Osteoblast (primary cell): ENCODE measurements at regions not wholly inside any gene's neighbourhood (a gene's known extent, or its start where the extent isn't known, plus 50 kb on each side); places are given as distances from the start of the nearest gene placed in this dataset.

ENCODE experiments used
- DNase-seq: peaks from one replicate; pipeline ENCODE4 v3.0.0; 2011; ENCODE audit warnings: low spot score, mixed read lengths; ENCODE audit not compliant: insufficient read length; ENCODE audit errors: missing footprints
- H2AFZ ChIP-seq: 2 replicates; pipeline ENCODE4 v1.6.0; 2011; ENCODE audit warnings: mild to moderate bottlenecking, low read length
- H3K27ac ChIP-seq: 2 replicates; pipeline ENCODE4 v1.5.1; 2011; ENCODE audit warnings: mild to moderate bottlenecking, low read depth, low read length, moderate library complexity
- H3K27me3 ChIP-seq: 2 replicates; pipeline ENCODE4 v1.6.0; 2012; ENCODE audit warnings: mild to moderate bottlenecking, control low read depth, inconsistent platforms, low read length, moderate library complexity; ENCODE audit not compliant: insufficient read depth
- H3K36me3 ChIP-seq: 2 replicates; pipeline ENCODE4 v1.5.1; 2011; ENCODE audit warnings: mild to moderate bottlenecking, low read length, control low read depth, moderate library complexity; ENCODE audit not compliant: insufficient read depth
- H3K4me1 ChIP-seq: 2 replicates; pipeline ENCODE4 v1.5.1; 2011; ENCODE audit warnings: mild to moderate bottlenecking, low read length, control low read depth, moderate library complexity; ENCODE audit not compliant: insufficient read depth
- H3K4me2 ChIP-seq: 2 replicates; pipeline ENCODE4 v1.6.0; 2011; ENCODE audit warnings: mild to moderate bottlenecking, low read length; ENCODE audit not compliant: insufficient read depth
- H3K4me3 ChIP-seq: fragments of 200-600 bp; sonication (generic); 3 replicates; pipeline ENCODE4 v1.5.1; 2012; ENCODE audit warnings: mild to moderate bottlenecking, low read length, inconsistent platforms; ENCODE audit not compliant: insufficient read depth
- H3K79me2 ChIP-seq: 2 replicates; pipeline ENCODE4 v1.6.0; 2012; ENCODE audit warnings: mild to moderate bottlenecking, low read length, control low read depth, inconsistent platforms; ENCODE audit not compliant: insufficient read depth
- H3K9me3 ChIP-seq: 2 replicates; pipeline ENCODE4 v1.5.1; 2011; ENCODE audit warnings: low read depth, low read length, control low read depth
- H4K20me1 ChIP-seq: 2 replicates; pipeline ENCODE4 v1.6.0; 2012; ENCODE audit warnings: mild to moderate bottlenecking, low read length, control low read depth; ENCODE audit not compliant: insufficient read depth
- CTCF ChIP-seq: IDR thresholded peaks from 2 replicates; pipeline ENCODE4 v1.5.1; 2011; ENCODE audit warnings: mild to moderate bottlenecking, low read depth, low read length, moderate library complexity; ENCODE audit errors: extremely low read depth

- H3K27me3 ChIP-seq: no peaks in the 10 kb centered on the region
- no peak overlapping the region for H2AFZ ChIP-seq
- no peaks in the 10 kb centered on the region for H3K9me3 ChIP-seq
- H3K4me3 ChIP-seq: no peak overlapping the region
- H3K36me3 ChIP-seq: no peaks in the 10 kb centered on the region
- peaks cover 4% of the 10 kb centered on the region for H3K4me1 ChIP-seq
- no peaks in the 10 kb centered on the region for H4K20me1 ChIP-seq
- H3K27ac ChIP-seq: peak overlapping the region; percentile 23
- no peak for TF ChIP-seq CTCF
- no peaks in the 10 kb centered on the region for H3K79me2 ChIP-seq
- peak; percentile 65 for DNase-seq
- peak overlapping the region; percentile 23 for H3K4me2 ChIP-seq
These were observed 1474.0 kb upstream of the ACVR2A start for GRCh38 chr2:146370826-146371225.

- Histone ChIP-seq H3K36me3 (no peaks in the 10 kb centered on the region), H3K79me2 (no peaks in the 10 kb centered on the region), H3K4me2 (no peak overlapping the region), H4K20me1 (no peaks in the 10 kb centered on the region), H3K27ac (peak overlapping the region; percentile 77), H3K9me3 (no peaks in the 10 kb centered on the region), H2AFZ (peak overlapping the region; percentile 44), H3K4me1 (peaks cover 4% of the 10 kb centered on the region), H3K4me3 (no peak overlapping the region), H3K27me3 (no peaks in the 10 kb centered on the region)
- no peak for TF ChIP-seq CTCF
- DNase-seq: no peak
These were observed 1478.6 kb upstream of the ACVR2A start for GRCh38 chr2:146366276-146366675.

GRCh38 chr2:146365041-146365440 is 1479.8 kb upstream of the ACVR2A start:
- no peak overlapping the region for H3K4me2 ChIP-seq
- DNase-seq: no peak
- H3K36me3 ChIP-seq: no peaks in the 10 kb centered on the region
- H3K4me3 ChIP-seq: no peak overlapping the region
- H3K79me2 ChIP-seq: no peaks in the 10 kb centered on the region
- H2AFZ ChIP-seq: no peak overlapping the region
- H3K4me1 ChIP-seq: peaks cover 4% of the 10 kb centered on the region
- no peaks in the 10 kb centered on the region for H3K27me3 ChIP-seq
- no peaks in the 10 kb centered on the region for H3K9me3 ChIP-seq
- no peak overlapping the region for H3K27ac ChIP-seq
- no peaks in the 10 kb centered on the region for H4K20me1 ChIP-seq
- TF ChIP-seq CTCF: no peak

GRCh38 chr2:146363731-146364130 is 1481.1 kb upstream of the ACVR2A start:
- Histone ChIP-seq H3K4me2 (no peak overlapping the region), H3K36me3 (no peaks in the 10 kb centered on the region), H3K4me1 (peaks cover 4% of the 10 kb centered on the region), H4K20me1 (no peaks in the 10 kb centered on the region), H3K79me2 (no peaks in the 10 kb centered on the region), H2AFZ (no peak overlapping the region), H3K9me3 (no peaks in the 10 kb centered on the region), H3K4me3 (no peak overlapping the region), H3K27ac (no peak overlapping the region), H3K27me3 (no peaks in the 10 kb centered on the region)
- no peak for DNase-seq
- TF ChIP-seq CTCF: no peak
